HCT116 (cell line): ENCODE measurements at regions not wholly inside any gene's neighbourhood (a gene's known extent, or its start where the extent isn't known, plus 50 kb on each side); places are given as distances from the start of the nearest gene placed in this dataset.

ENCODE experiments used
- ATF3 ChIP-seq: IDR thresholded peaks from 2 replicates; pipeline ENCODE4 v1.6.1; 2012
- CEBPB ChIP-seq: IDR thresholded peaks from 2 replicates; pipeline ENCODE4 v1.6.1; 2012; ENCODE audit warnings: low read depth
- EGR1 ChIP-seq: IDR thresholded peaks from 2 replicates; pipeline ENCODE4 v1.6.1; 2012; ENCODE audit warnings: low read depth
- EZH2 ChIP-seq: fragments of 200-600 bp; sonication (generic); IDR thresholded peaks from 2 replicates; pipeline ENCODE4 v1.6.1; 2017; ENCODE audit warnings: antibody characterized with exemption, mixed run types
- JUND ChIP-seq: IDR thresholded peaks from 2 replicates; pipeline ENCODE4 v1.6.1; 2012
- POLR2A ChIP-seq: IDR thresholded peaks from 2 replicates; pipeline ENCODE4 v1.7.0; 2011; ENCODE audit warnings: borderline replicate concordance; ENCODE audit not compliant: insufficient read depth, insufficient read length; ENCODE audit errors: extremely low read depth
- POLR2AphosphoS5 ChIP-seq: IDR thresholded peaks from 2 replicates; pipeline ENCODE4 v1.6.1; 2011; ENCODE audit warnings: mild to moderate bottlenecking, low read depth, low read length, moderate library complexity
- RAD21 ChIP-seq: IDR thresholded peaks from 2 replicates; pipeline ENCODE4 v1.6.1; 2012; ENCODE audit warnings: low read depth, mild to moderate bottlenecking
- ZFX ChIP-seq: fragments of 450-650 bp; IDR thresholded peaks from 2 replicates; pipeline ENCODE4 v1.6.1; 2017
- TF ChIP-seq, protein P1 (sequence below): IDR thresholded peaks from 2 replicates; pipeline ENCODE4 v1.6.1; 2012
- TF ChIP-seq, protein P2 (sequence below), 3 experiments: fragments of 200-600 bp in 1 of 3; sonication (generic) in 1 of 3; IDR thresholded peaks in 2 of 3; conservative IDR thresholded peaks in 1 of 3; 2 replicates each; pipeline ENCODE4 v1.5.1; 2012 to 2017; ENCODE audit warnings: low read depth in 2 of 3, low read length in 2 of 3, antibody characterized with exemption in 1 of 3, borderline replicate concordance in 1 of 3, control low read depth in 1 of 3, mild to moderate bottlenecking in 1 of 3, mixed read lengths in 1 of 3, mixed run types in 1 of 3, moderate library complexity in 1 of 3; ENCODE audit not compliant: insufficient read depth in 1 of 3
- TF ChIP-seq, protein P3 (sequence below): IDR thresholded peaks from 2 replicates; pipeline ENCODE4 v1.6.1; 2012; ENCODE audit warnings: low read depth

- TF ChIP-seq, protein P1, sequence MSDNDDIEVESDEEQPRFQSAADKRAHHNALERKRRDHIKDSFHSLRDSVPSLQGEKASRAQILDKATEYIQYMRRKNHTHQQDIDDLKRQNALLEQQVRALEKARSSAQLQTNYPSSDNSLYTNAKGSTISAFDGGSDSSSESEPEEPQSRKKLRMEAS = no peak
- TF ChIP-seq, protein P2, sequence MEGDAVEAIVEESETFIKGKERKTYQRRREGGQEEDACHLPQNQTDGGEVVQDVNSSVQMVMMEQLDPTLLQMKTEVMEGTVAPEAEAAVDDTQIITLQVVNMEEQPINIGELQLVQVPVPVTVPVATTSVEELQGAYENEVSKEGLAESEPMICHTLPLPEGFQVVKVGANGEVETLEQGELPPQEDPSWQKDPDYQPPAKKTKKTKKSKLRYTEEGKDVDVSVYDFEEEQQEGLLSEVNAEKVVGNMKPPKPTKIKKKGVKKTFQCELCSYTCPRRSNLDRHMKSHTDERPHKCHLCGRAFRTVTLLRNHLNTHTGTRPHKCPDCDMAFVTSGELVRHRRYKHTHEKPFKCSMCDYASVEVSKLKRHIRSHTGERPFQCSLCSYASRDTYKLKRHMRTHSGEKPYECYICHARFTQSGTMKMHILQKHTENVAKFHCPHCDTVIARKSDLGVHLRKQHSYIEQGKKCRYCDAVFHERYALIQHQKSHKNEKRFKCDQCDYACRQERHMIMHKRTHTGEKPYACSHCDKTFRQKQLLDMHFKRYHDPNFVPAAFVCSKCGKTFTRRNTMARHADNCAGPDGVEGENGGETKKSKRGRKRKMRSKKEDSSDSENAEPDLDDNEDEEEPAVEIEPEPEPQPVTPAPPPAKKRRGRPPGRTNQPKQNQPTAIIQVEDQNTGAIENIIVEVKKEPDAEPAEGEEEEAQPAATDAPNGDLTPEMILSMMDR (IDR thresholded peaks at IDR 0.05 in 2 of 3, conservative IDR thresholded peaks at IDR 0.05 in 1 of 3; ENCODE audit: borderline replicate concordance in 1 of 3, insufficient read depth in 1 of 3, low read depth in 2 of 3, low read length in 2 of 3) = no peak
- TF ChIP-seq ATF3 (no peak), EGR1 (no peak), POLR2AphosphoS5 (no peak), POLR2A (no peak), EZH2 (no peak), RAD21 (no peak), ZFX (no peak), CEBPB (no peak), JUND (no peak)
- TF ChIP-seq, protein P3, sequence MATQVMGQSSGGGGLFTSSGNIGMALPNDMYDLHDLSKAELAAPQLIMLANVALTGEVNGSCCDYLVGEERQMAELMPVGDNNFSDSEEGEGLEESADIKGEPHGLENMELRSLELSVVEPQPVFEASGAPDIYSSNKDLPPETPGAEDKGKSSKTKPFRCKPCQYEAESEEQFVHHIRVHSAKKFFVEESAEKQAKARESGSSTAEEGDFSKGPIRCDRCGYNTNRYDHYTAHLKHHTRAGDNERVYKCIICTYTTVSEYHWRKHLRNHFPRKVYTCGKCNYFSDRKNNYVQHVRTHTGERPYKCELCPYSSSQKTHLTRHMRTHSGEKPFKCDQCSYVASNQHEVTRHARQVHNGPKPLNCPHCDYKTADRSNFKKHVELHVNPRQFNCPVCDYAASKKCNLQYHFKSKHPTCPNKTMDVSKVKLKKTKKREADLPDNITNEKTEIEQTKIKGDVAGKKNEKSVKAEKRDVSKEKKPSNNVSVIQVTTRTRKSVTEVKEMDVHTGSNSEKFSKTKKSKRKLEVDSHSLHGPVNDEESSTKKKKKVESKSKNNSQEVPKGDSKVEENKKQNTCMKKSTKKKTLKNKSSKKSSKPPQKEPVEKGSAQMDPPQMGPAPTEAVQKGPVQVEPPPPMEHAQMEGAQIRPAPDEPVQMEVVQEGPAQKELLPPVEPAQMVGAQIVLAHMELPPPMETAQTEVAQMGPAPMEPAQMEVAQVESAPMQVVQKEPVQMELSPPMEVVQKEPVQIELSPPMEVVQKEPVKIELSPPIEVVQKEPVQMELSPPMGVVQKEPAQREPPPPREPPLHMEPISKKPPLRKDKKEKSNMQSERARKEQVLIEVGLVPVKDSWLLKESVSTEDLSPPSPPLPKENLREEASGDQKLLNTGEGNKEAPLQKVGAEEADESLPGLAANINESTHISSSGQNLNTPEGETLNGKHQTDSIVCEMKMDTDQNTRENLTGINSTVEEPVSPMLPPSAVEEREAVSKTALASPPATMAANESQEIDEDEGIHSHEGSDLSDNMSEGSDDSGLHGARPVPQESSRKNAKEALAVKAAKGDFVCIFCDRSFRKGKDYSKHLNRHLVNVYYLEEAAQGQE = no peak
Observed at GRCh38 chr3:117632191-117632590, 922.6 kb downstream of the TUSC7 start.
